Upper lobe of left lung (tissue), 6 donors: ENCODE measurements at regions not wholly inside any gene's neighbourhood (a gene's known extent, or its start where the extent isn't known, plus 50 kb on each side); places are given as distances from the start of the nearest gene placed in this dataset.

Source experiments
- ATAC-seq, 2 donors: fragments of 200-7000 bp; cut with Tn5 transposase; one replicate each; pipeline ENCODE4 v1.9.1; 2022; ENCODE audit warnings: mild to moderate bottlenecking in 2 of 2, moderate library complexity in 2 of 2; ENCODE audit not compliant: low FRiP score in 2 of 2
- DNase-seq, 2 donors: peaks; one replicate each; pipeline ENCODE4 v3.0.0-alpha.2; 2019 to 2020
- H3K27ac ChIP-seq, 4 donors: fragments of 200-600 bp; sonication (generic); one replicate each; pipeline ENCODE4 v1.5.1; 2016 to 2019
- H3K27me3 ChIP-seq, 4 donors: fragments of 200-600 bp; sonication (generic); one replicate each; pipeline ENCODE4 v1.5.1; 2017 to 2019
- H3K36me3 ChIP-seq, 4 donors: fragments of 200-600 bp; sonication (generic); one replicate each; pipeline ENCODE4 v1.5.1; 2016 to 2019
- H3K4me1 ChIP-seq, 4 donors: fragments of 200-600 bp; sonication (generic); one replicate each; pipeline ENCODE4 v1.5.1; 2018 to 2019
- H3K4me3 ChIP-seq, 4 donors: fragments of 200-600 bp; sonication (generic); one replicate each; pipeline ENCODE4 v1.5.1; 2017 to 2019; ENCODE audit warnings: mild to moderate bottlenecking in 2 of 4, moderate library complexity in 1 of 4
- H3K9me3 ChIP-seq, 4 donors: fragments of 200-600 bp; sonication (generic); one replicate each; pipeline ENCODE4 v1.5.1; 2018 to 2019
- EP300 ChIP-seq, 4 donors: sonication (generic); formaldehyde crosslinking; IDR thresholded peaks; one replicate each; pipeline ENCODE4 v1.5.1; 2017; ENCODE audit warnings: antibody characterized with exemption in 4 of 4, control low read depth in 2 of 4
- POLR2A ChIP-seq, 4 donors: fragments of 450-650 bp; IDR thresholded peaks; one replicate each; pipeline ENCODE4 v1.5.1; 2016 to 2017; ENCODE audit warnings: antibody characterized with exemption in 4 of 4, mild to moderate bottlenecking in 2 of 4
- POLR2AphosphoS5 ChIP-seq, 2 donors: sonication (generic); formaldehyde crosslinking; IDR thresholded peaks; one replicate each; pipeline ENCODE4 v1.5.1; 2017; ENCODE audit warnings: antibody characterized with exemption in 2 of 2
- WGBS, 2 donors: methylation state at CpG; one replicate each; pipeline ENCODE4 v1.1.5; 2017 to 2018; 5-methylcytosine and 5-hydroxymethylcytosine counted together
- TF ChIP-seq, protein P1 (sequence below), 6 experiments: fragments of 450-650 bp in 4 of 6; fragments of 200-600 bp in 2 of 6; sonication (generic) in 2 of 6; IDR thresholded peaks; one replicate each; pipeline ENCODE4 v1.5.1; 2016 to 2019; ENCODE audit warnings: antibody characterized with exemption in 6 of 6
- donor health status: DM: no; HTN: no; CAD: no; lungs with moderate emphysema.
- donor health status: DM: no; HTN: yes; CAD: no; lungs with severe emphysema.

GRCh38 chr5:120257358-120257971, 206.6 kb upstream of the PRR16 start:
- H3K4me1 ChIP-seq: no peaks in the 10 kb centered on the region
- WGBS, 2 donors: 73 to 85% methylated on average over 3 of the region's 3 CpGs
- no peak overlapping the region for H3K4me3 ChIP-seq
- H3K9me3 ChIP-seq: no peaks in the 10 kb centered on the region
- DNase-seq: no peak
- no peak overlapping the region for H3K27ac ChIP-seq
- no peak for TF ChIP-seq EP300 (IDR thresholded peaks at IDR 0.05)
- TF ChIP-seq, protein P1, sequence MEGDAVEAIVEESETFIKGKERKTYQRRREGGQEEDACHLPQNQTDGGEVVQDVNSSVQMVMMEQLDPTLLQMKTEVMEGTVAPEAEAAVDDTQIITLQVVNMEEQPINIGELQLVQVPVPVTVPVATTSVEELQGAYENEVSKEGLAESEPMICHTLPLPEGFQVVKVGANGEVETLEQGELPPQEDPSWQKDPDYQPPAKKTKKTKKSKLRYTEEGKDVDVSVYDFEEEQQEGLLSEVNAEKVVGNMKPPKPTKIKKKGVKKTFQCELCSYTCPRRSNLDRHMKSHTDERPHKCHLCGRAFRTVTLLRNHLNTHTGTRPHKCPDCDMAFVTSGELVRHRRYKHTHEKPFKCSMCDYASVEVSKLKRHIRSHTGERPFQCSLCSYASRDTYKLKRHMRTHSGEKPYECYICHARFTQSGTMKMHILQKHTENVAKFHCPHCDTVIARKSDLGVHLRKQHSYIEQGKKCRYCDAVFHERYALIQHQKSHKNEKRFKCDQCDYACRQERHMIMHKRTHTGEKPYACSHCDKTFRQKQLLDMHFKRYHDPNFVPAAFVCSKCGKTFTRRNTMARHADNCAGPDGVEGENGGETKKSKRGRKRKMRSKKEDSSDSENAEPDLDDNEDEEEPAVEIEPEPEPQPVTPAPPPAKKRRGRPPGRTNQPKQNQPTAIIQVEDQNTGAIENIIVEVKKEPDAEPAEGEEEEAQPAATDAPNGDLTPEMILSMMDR (IDR thresholded peaks at IDR 0.05): no peak
- TF ChIP-seq POLR2AphosphoS5 (IDR thresholded peaks at IDR 0.05): no peak
- TF ChIP-seq POLR2A (IDR thresholded peaks at IDR 0.05): no peak
- no peaks in the 10 kb centered on the region for H3K27me3 ChIP-seq
- no peaks in the 10 kb centered on the region for H3K36me3 ChIP-seq
- peak in 1 of 2 donors; percentile 8 for ATAC-seq

DNA sequence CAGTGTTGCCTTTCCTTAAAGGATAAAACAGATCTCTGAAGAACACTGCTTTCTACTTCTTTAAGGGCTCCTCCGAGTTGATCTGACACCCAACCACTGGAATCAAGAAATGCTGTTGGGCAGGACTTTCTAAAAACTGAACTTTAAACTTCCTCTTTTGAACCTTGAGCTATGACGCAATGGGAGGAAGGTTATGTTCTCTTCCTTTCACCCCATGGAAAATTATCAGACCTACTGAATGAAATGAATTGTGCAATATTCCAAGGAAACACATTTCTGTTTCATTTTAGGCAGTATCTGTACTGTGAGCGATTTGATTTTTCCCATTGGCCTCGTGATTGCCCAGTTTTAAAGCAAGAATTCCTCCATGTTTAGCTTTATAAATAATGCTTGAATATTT, 206.0 kb upstream of the PRR16 start:
- H3K9me3 ChIP-seq: no peaks in the 10 kb centered on the region
- 52 to 61% methylated on average over 4 of the region's 4 CpGs for WGBS, 2 donors

GRCh38 chr5:120260651-120261050, 203.4 kb upstream of the PRR16 start:
- Histone ChIP-seq H3K9me3 (no peaks in the 10 kb centered on the region), H3K27me3 (no peaks in the 10 kb centered on the region), H3K4me3 (no peak overlapping the region), H3K36me3 (no peaks in the 10 kb centered on the region), H3K27ac (no peak overlapping the region), H3K4me1 (no peaks in the 10 kb centered on the region)
- WGBS, 2 donors: 93 to 98% methylated on average over 1 of the region's 1 CpG
- no peak for TF ChIP-seq POLR2AphosphoS5 (IDR thresholded peaks at IDR 0.05)
- TF ChIP-seq, protein P1 (IDR thresholded peaks at IDR 0.05): no peak
- no peak for TF ChIP-seq POLR2A (IDR thresholded peaks at IDR 0.05)
- TF ChIP-seq EP300 (IDR thresholded peaks at IDR 0.05): no peak
- DNase-seq (no peak), ATAC-seq (no peak)

More for the DNA sequence above, 206.0 kb upstream of the PRR16 start:
- Histone ChIP-seq H3K4me1 (no peaks in the 10 kb centered on the region), H3K27ac (no peak overlapping the region), H3K27me3 (no peaks in the 10 kb centered on the region), H3K4me3 (no peak overlapping the region), H3K36me3 (no peaks in the 10 kb centered on the region)
- ATAC-seq (peak in 1 of 2 donors; percentile 77), DNase-seq (no peak)
- TF ChIP-seq POLR2AphosphoS5 (IDR thresholded peaks at IDR 0.05): peak in 1 of 2 donors; percentile 64
- TF ChIP-seq POLR2A (IDR thresholded peaks at IDR 0.05): no peak
- TF ChIP-seq, protein P1 (IDR thresholded peaks at IDR 0.05): no peak

DNA sequence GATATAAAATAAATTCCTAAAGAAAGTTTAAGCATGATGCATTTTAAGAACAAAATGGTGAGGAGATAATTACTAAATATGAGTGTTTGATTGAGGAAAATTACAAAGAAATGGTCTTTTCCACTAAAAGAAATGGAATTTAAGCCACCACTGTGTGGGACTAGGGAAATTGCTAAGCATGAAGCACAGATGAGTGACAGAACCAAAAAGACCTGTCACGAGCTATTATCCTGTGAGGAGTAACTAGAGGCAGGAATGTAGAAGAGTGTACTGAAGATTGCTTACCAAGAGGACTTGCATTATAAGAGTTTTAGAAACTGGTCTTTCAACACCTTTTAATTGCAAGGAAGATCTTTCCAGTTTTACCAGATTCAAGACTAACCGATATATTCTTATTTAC, 193.6 kb upstream of the PRR16 start:
- ATAC-seq (no peak), DNase-seq (no peak)
- 72 to 75% methylated on average over 2 of the region's 2 CpGs for WGBS, 2 donors
- Histone ChIP-seq H3K36me3 (no peaks in the 10 kb centered on the region), H3K27me3 (no peaks in the 10 kb centered on the region), H3K9me3 (no peaks in the 10 kb centered on the region), H3K27ac (no peak overlapping the region), H3K4me3 (no peak overlapping the region), H3K4me1 (no peaks in the 10 kb centered on the region)
- TF ChIP-seq, protein P1 (IDR thresholded peaks at IDR 0.05): no peak
- no peak for TF ChIP-seq EP300 (IDR thresholded peaks at IDR 0.05)
- no peak for TF ChIP-seq POLR2A (IDR thresholded peaks at IDR 0.05)
- no peak for TF ChIP-seq POLR2AphosphoS5 (IDR thresholded peaks at IDR 0.05)

GRCh38 chr5:120293796-120294195, 170.3 kb upstream of the PRR16 start:
- 71 to 74% methylated on average over 3 of the region's 3 CpGs for WGBS, 2 donors
- no peaks in the 10 kb centered on the region for H3K4me1 ChIP-seq
- DNase-seq (no peak), ATAC-seq (no peak)
- no peak overlapping the region for H3K27ac ChIP-seq
- H3K36me3 ChIP-seq: no peaks in the 10 kb centered on the region
- H3K27me3 ChIP-seq: no peaks in the 10 kb centered on the region
- TF ChIP-seq EP300 (IDR thresholded peaks at IDR 0.05): no peak
- TF ChIP-seq, protein P1 (IDR thresholded peaks at IDR 0.05): no peak
- TF ChIP-seq POLR2AphosphoS5 (IDR thresholded peaks at IDR 0.05): no peak
- TF ChIP-seq POLR2A (IDR thresholded peaks at IDR 0.05): no peak
- H3K9me3 ChIP-seq: no peaks in the 10 kb centered on the region
- H3K4me3 ChIP-seq: no peak overlapping the region
